ENCODE measurements at regions not wholly inside any gene's neighbourhood (a gene's known extent, or its start where the extent isn't known, plus 50 kb on each side); places are given as distances from the start of the nearest gene placed in this dataset.

DNA sequence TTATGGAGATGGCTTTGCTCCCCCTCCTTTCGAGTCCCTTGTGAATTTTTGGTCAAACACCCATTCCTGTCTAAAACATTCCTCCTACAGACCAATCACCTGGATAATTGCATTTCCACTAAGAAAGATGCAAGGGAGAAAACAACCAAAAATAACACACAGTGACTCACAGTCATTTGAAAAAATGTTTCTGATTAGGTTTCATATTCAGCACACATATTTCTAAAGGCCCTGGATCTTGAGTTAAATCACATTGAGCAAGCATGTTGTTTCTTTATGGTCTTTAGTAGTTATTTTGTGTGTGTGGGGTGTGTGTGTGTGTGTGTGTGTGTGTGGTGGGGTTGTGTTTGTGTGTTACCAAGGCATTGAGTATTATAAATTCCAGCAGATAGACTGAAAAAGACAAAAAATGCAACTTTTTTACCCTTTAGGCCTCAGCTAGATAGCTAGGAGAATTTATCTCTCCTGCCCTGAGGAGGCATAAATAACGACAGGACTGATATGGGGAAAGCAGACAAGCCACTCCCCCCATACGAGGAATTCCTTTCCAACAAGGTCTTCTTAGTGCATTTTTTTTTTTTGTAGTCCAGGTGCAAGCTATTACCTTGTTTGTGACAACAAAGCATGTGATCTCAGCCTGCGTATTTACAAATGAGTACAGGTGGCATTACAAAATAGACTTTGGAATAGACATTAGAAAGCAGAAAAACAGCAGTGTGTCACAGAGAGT, 265.4 kb upstream of the ADGRL3 start:
- CTCF ChIA-PET, result no interaction called here
- no peaks in the 10 kb centered on the region for H3K36me3 Mint-ChIP-seq
- no peak overlapping the region for H3K4me3 Mint-ChIP-seq
- no peaks in the 10 kb centered on the region for H3K9me3 Mint-ChIP-seq
- POLR2A ChIA-PET, result interaction anchor here (0.6 to 0.7 kb wide), 2 partner anchors 9 to 314 kb away, joined by 4 to 5 read pairs; no protein-coding TSS in a partner anchor
- no peak overlapping the region; the same call in 1 of the 2 replicates for H3K27ac Mint-ChIP-seq
- H3K27me3 Mint-ChIP-seq (ENCODE audit: low read depth), result no peaks in the 10 kb centered on the region
- no peak for DNase-seq (ENCODE audit: low spot score)
- TF ChIP-seq, protein P1, sequence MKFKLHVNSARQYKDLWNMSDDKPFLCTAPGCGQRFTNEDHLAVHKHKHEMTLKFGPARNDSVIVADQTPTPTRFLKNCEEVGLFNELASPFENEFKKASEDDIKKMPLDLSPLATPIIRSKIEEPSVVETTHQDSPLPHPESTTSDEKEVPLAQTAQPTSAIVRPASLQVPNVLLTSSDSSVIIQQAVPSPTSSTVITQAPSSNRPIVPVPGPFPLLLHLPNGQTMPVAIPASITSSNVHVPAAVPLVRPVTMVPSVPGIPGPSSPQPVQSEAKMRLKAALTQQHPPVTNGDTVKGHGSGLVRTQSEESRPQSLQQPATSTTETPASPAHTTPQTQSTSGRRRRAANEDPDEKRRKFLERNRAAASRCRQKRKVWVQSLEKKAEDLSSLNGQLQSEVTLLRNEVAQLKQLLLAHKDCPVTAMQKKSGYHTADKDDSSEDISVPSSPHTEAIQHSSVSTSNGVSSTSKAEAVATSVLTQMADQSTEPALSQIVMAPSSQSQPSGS (CRISPR knock-in tag; IDR thresholded peaks at IDR 0.05; ENCODE audit: borderline replicate concordance, low read depth), result no peak
- TF ChIP-seq ZNF416 (CRISPR knock-in tag; IDR thresholded peaks at IDR 0.05) (no peak), NR3C1 (CRISPR knock-in tag; conservative IDR thresholded peaks at IDR 0.05; ENCODE audit: low read depth) (no peak), JAZF1 (CRISPR knock-in tag; IDR thresholded peaks at IDR 0.05) (no peak), FOXK1 (CRISPR knock-in tag; IDR thresholded peaks at IDR 0.05) (no peak)
- TF ChIP-seq, protein P2, sequence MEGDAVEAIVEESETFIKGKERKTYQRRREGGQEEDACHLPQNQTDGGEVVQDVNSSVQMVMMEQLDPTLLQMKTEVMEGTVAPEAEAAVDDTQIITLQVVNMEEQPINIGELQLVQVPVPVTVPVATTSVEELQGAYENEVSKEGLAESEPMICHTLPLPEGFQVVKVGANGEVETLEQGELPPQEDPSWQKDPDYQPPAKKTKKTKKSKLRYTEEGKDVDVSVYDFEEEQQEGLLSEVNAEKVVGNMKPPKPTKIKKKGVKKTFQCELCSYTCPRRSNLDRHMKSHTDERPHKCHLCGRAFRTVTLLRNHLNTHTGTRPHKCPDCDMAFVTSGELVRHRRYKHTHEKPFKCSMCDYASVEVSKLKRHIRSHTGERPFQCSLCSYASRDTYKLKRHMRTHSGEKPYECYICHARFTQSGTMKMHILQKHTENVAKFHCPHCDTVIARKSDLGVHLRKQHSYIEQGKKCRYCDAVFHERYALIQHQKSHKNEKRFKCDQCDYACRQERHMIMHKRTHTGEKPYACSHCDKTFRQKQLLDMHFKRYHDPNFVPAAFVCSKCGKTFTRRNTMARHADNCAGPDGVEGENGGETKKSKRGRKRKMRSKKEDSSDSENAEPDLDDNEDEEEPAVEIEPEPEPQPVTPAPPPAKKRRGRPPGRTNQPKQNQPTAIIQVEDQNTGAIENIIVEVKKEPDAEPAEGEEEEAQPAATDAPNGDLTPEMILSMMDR (IDR thresholded peaks at IDR 0.05), result no peak
- peaks cover 7% of the 10 kb centered on the region for H3K4me1 Mint-ChIP-seq
- ATAC-seq, result no peak

DNA sequence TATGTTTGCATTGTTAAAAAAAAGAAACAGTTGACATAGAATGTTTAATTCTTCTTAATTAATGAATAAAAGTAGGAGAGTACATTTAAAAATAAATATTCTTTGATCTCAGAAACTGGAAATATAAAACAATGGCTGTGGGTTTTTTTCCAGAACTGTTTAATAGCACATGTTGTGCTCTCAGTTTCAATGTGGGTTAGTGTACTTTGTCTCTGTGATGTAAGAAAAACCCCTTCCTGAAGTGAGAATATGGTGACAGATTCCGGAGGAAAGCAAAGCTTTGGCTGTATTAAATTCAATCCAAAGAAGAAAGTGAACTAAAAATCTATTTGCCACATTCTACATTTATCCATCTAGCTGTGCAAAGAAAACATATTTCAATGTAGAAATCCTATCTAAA, 261.9 kb upstream of the ADGRL3 start:
- ATAC-seq, result no peak
- no peak for DNase-seq (ENCODE audit: low spot score)
- H3K36me3 Mint-ChIP-seq, result no peaks in the 10 kb centered on the region
- TF ChIP-seq ZNF396 (CRISPR knock-in tag; IDR thresholded peaks at IDR 0.05; ENCODE audit: borderline replicate concordance) (no peak), ZNF138 (CRISPR knock-in tag; conservative IDR thresholded peaks at IDR 0.05) (no peak)
- no peak overlapping the region for H3K4me3 Mint-ChIP-seq
- H3K27ac Mint-ChIP-seq, result no peak overlapping the region
- ChIA-PET CTCF (no interaction called here), POLR2A (no interaction called here)
- H3K4me1 Mint-ChIP-seq, result peaks cover 7% of the 10 kb centered on the region
- no peaks in the 10 kb centered on the region for H3K9me3 Mint-ChIP-seq
- no peaks in the 10 kb centered on the region for H3K27me3 Mint-ChIP-seq (ENCODE audit: low read depth)

DNA sequence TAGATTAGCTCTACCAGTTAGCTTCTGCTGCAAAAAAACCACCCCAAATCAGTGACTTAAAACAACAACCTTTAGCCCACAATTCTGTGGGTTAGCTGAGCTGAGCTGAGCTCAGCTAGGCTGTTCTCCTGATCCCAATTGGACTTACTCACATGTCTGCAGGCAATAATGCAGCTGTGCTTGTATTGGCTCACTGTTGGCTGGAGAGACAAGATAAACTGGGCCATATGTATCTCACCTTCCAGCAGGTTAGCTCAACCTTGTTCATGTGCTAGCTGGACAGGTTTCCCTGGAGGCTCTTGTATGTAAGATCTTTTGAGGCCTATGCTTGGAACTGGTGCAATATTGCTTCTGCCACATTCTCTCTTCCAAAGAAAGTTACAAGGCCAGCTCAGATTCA, 261.5 kb upstream of the ADGRL3 start:
- DNase-seq (ENCODE audit: low spot score) (no peak), ATAC-seq (no peak)
- Mint-ChIP-seq H3K27ac (no peak overlapping the region), H3K36me3 (no peaks in the 10 kb centered on the region), H3K27me3 (ENCODE audit: low read depth) (no peaks in the 10 kb centered on the region), H3K9me3 (no peaks in the 10 kb centered on the region), H3K4me1 (peaks cover 7% of the 10 kb centered on the region), H3K4me3 (no peak overlapping the region)
- POLR2A ChIA-PET, result no interaction called here
- CTCF ChIA-PET, result no interaction called here
- no peak for TF ChIP-seq NFATC4 (CRISPR knock-in tag; IDR thresholded peaks at IDR 0.05)
- TF ChIP-seq MYBL2 (CRISPR knock-in tag; IDR thresholded peaks at IDR 0.05), result no peak
- TF ChIP-seq RORB (CRISPR knock-in tag; IDR thresholded peaks at IDR 0.05), result no peak
- TF ChIP-seq IRF2 (CRISPR knock-in tag; IDR thresholded peaks at IDR 0.05; ENCODE audit: borderline replicate concordance, low read depth), result no peak
- TF ChIP-seq, protein P3, sequence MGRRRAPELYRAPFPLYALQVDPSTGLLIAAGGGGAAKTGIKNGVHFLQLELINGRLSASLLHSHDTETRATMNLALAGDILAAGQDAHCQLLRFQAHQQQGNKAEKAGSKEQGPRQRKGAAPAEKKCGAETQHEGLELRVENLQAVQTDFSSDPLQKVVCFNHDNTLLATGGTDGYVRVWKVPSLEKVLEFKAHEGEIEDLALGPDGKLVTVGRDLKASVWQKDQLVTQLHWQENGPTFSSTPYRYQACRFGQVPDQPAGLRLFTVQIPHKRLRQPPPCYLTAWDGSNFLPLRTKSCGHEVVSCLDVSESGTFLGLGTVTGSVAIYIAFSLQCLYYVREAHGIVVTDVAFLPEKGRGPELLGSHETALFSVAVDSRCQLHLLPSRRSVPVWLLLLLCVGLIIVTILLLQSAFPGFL (CRISPR knock-in tag; IDR thresholded peaks at IDR 0.05; ENCODE audit: borderline replicate concordance), result no peak
- TF ChIP-seq, protein P4, sequence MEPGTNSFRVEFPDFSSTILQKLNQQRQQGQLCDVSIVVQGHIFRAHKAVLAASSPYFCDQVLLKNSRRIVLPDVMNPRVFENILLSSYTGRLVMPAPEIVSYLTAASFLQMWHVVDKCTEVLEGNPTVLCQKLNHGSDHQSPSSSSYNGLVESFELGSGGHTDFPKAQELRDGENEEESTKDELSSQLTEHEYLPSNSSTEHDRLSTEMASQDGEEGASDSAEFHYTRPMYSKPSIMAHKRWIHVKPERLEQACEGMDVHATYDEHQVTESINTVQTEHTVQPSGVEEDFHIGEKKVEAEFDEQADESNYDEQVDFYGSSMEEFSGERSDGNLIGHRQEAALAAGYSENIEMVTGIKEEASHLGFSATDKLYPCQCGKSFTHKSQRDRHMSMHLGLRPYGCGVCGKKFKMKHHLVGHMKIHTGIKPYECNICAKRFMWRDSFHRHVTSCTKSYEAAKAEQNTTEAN (CRISPR knock-in tag; IDR thresholded peaks at IDR 0.05), result no peak
- TF ChIP-seq, protein P5, sequence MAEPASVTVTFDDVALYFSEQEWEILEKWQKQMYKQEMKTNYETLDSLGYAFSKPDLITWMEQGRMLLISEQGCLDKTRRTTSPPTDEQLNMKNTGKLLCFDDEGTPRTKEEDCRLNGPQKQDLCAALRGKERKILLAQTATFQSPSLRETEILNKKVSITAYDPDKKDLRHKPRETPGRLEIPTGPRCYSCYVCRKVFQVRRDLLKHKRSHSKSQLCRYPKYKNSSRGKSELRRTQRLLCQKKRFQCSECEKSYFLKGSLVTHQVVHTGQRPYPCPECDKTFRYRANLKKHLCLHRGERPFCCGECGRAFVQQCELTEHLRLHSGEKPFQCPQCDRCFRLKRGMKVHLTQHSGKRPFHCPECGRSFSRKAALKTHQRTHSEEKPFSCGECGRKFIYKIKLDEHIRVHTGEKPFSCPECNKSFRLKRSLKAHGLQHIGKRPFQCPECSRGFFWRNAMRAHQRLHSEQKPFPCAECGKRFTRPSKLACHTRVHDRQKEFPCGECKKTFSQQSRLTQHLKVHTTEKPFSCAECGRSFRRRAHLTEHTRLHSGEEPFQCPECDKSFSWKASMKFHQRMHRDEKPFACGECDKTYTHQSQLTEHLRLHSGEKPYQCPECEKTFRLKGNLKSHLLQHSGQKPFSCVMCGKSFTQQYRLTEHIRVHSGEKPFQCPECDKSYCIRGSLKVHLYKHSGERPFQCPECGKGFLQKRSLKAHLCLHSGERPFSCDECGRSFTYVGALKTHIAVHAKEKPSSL (CRISPR knock-in tag; conservative IDR thresholded peaks at IDR 0.05), result no peak
- TF ChIP-seq RELA (CRISPR knock-in tag; IDR thresholded peaks at IDR 0.05; ENCODE audit: borderline replicate concordance), result no peak
- TF ChIP-seq NFE2L1 (CRISPR knock-in tag; IDR thresholded peaks at IDR 0.05), result no peak
- no peak for TF ChIP-seq ZNF317 (CRISPR knock-in tag; IDR thresholded peaks at IDR 0.05; ENCODE audit: borderline replicate concordance, low read depth)
- TF ChIP-seq CBFB (CRISPR knock-in tag; IDR thresholded peaks at IDR 0.05; ENCODE audit: low read depth), result no peak
- TF ChIP-seq TEAD4 (CRISPR knock-in tag; IDR thresholded peaks at IDR 0.05), result no peak
- TF ChIP-seq ZNF121 (CRISPR knock-in tag; IDR thresholded peaks at IDR 0.05), result no peak
- TF ChIP-seq, protein P2 (IDR thresholded peaks at IDR 0.05), result no peak
- TF ChIP-seq TCF7 (CRISPR knock-in tag; IDR thresholded peaks at IDR 0.05; ENCODE audit: low read depth), result no peak
- no peak for TF ChIP-seq ZNF219 (CRISPR knock-in tag; IDR thresholded peaks at IDR 0.05; ENCODE audit: borderline replicate concordance)

Data from WTC11 (cell line).